HEK293T (cell line): ENCODE measurements at regions not wholly inside any gene's neighbourhood (a gene's known extent, or its start where the extent isn't known, plus 50 kb on each side); places are given as distances from the start of the nearest gene placed in this dataset.

Source experiments
- ARNT ChIP-seq: fragments of 450-650 bp; IDR thresholded peaks from 2 replicates; pipeline ENCODE4 v1.6.1; 2017; ENCODE audit warnings: mild to moderate bottlenecking
- BHLHE40 ChIP-seq: fragments of 450-650 bp; IDR thresholded peaks from 2 replicates; pipeline ENCODE4 v1.6.1; 2016; ENCODE audit warnings: mild to moderate bottlenecking, moderate library complexity, borderline replicate concordance
- CTBP1 ChIP-seq: fragments of 450-650 bp; IDR thresholded peaks from 2 replicates; pipeline ENCODE4 v1.6.1; 2016; ENCODE audit warnings: borderline replicate concordance
- ELF4 ChIP-seq: fragments of 450-650 bp; IDR thresholded peaks from 2 replicates; pipeline ENCODE4 v1.6.1; 2017; ENCODE audit warnings: antibody characterized with exemption
- FOXA1 ChIP-seq: fragments of 450-650 bp; IDR thresholded peaks from 2 replicates; pipeline ENCODE4 v1.6.1; 2016; ENCODE audit warnings: mild to moderate bottlenecking
- FOXK2 ChIP-seq: fragments of 450-650 bp; IDR thresholded peaks from 2 replicates; pipeline ENCODE4 v1.6.1; 2016; ENCODE audit warnings: mild to moderate bottlenecking
- FOXM1 ChIP-seq: fragments of 450-650 bp; IDR thresholded peaks from 2 replicates; pipeline ENCODE4 v1.6.1; 2017; ENCODE audit warnings: mild to moderate bottlenecking, borderline replicate concordance
- HDGF ChIP-seq: fragments of 450-650 bp; IDR thresholded peaks from 2 replicates; pipeline ENCODE4 v1.6.1; 2017; ENCODE audit warnings: antibody characterized with exemption, borderline replicate concordance
- L3MBTL2 ChIP-seq: fragments of 450-650 bp; conservative IDR thresholded peaks from 2 replicates; pipeline ENCODE4 v1.6.1; 2016; ENCODE audit warnings: mild to moderate bottlenecking
- NFRKB ChIP-seq: fragments of 450-650 bp; IDR thresholded peaks from 2 replicates; pipeline ENCODE4 v1.6.1; 2016; ENCODE audit warnings: mild to moderate bottlenecking, moderate library complexity
- PKNOX1 ChIP-seq: fragments of 450-650 bp; IDR thresholded peaks from 2 replicates; pipeline ENCODE4 v1.6.1; 2016
- SP1 ChIP-seq: fragments of 450-650 bp; IDR thresholded peaks from 2 replicates; pipeline ENCODE4 v1.6.1; 2017
- SUZ12 ChIP-seq: fragments of 450-650 bp; IDR thresholded peaks from 2 replicates; pipeline ENCODE4 v1.6.1; 2016; ENCODE audit warnings: mild to moderate bottlenecking

GRCh38 chr5:175211956-175212756 is 231.8 kb downstream of the DRD1 start:
- TF ChIP-seq ELF4 (no peak), SUZ12 (no peak), NFRKB (no peak), BHLHE40 (no peak), SP1 (no peak), FOXM1 (no peak), FOXK2 (no peak), FOXA1 (no peak), CTBP1 (no peak), L3MBTL2 (no peak), ARNT (no peak), HDGF (no peak), PKNOX1 (no peak)
